ENCODE measurements at regions not wholly inside any gene's neighbourhood (a gene's known extent, or its start where the extent isn't known, plus 50 kb on each side); places are given as distances from the start of the nearest gene placed in this dataset.
"Not testable (repeated sequence)": the region's sequence is repeated elsewhere in the genome, so short reads cannot be mapped to it uniquely, and the experiment has no call there.

DNA sequence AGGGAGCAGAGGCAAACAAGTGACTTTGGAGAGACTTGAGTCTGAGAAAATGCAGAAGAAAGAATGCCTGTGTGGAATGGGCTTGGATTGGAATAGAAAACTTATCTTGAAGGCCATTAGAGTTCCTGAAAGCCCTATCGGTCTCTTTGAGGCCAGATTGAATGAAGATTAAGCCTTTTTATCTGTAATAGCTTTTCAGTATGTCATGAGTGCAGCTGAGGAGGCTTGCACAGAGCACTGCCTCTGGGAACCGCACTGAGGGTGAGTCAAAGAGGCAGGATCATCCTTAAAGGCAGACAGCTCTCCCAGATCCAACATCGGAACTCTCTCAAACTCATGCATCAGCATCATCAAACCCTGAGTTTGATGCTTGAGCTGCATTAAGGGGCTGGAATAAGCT lies 515.2 kb downstream of the NTRK3 start:
- H3K9me3 ChIP-seq: no peaks in the 10 kb centered on the region
- TF ChIP-seq, protein P1, sequence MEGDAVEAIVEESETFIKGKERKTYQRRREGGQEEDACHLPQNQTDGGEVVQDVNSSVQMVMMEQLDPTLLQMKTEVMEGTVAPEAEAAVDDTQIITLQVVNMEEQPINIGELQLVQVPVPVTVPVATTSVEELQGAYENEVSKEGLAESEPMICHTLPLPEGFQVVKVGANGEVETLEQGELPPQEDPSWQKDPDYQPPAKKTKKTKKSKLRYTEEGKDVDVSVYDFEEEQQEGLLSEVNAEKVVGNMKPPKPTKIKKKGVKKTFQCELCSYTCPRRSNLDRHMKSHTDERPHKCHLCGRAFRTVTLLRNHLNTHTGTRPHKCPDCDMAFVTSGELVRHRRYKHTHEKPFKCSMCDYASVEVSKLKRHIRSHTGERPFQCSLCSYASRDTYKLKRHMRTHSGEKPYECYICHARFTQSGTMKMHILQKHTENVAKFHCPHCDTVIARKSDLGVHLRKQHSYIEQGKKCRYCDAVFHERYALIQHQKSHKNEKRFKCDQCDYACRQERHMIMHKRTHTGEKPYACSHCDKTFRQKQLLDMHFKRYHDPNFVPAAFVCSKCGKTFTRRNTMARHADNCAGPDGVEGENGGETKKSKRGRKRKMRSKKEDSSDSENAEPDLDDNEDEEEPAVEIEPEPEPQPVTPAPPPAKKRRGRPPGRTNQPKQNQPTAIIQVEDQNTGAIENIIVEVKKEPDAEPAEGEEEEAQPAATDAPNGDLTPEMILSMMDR (IDR thresholded peaks at IDR 0.05): no peak
- no peak for DNase-seq (ENCODE audit: low spot score)
- H3K36me3 ChIP-seq: no peaks in the 10 kb centered on the region
- no peaks in the 10 kb centered on the region for H3K4me1 ChIP-seq
- H3K4me3 ChIP-seq: no peak overlapping the region
- H3K27ac ChIP-seq: no peak overlapping the region
- no peaks in the 10 kb centered on the region for H3K27me3 ChIP-seq

DNA sequence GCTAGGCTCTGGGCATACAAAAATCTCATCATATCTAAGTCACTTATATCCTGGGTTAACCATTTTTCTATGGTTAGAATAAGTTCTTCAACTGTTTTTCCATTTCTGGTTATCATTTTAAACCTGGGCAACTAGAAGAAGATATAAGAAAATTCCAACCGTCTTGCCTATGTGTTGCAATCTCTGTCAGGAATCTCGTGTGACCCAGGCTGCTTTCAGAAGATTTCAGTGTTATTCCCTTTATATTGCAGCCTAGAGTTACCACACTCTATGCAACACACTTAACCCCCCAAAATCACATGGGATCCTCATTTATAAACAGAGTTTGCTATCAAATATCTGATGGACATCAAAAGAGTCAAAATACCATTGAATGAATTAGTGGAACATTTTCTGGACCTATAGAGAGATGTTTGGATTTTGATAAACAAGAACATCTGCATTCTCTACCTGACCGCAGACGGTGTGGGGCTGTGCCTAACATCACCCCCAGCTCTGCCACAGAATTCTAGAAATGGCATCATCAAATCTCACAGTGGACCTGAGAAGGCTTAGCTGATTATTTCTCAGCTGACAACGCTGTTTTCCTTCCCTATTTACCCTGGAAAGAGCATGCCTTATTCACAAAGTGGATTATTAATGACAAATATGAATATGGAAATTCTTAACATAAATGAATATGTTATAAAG lies 515.7 kb downstream of the NTRK3 start:
- H3K36me3 ChIP-seq: no peaks in the 10 kb centered on the region
- no peaks in the 10 kb centered on the region for H3K4me1 ChIP-seq
- H3K9me3 ChIP-seq: no peaks in the 10 kb centered on the region
- DNase-seq (ENCODE audit: low spot score): no peak
- no peak overlapping the region for H3K27ac ChIP-seq
- H3K27me3 ChIP-seq: no peaks in the 10 kb centered on the region
- TF ChIP-seq, protein P1 (IDR thresholded peaks at IDR 0.05): no peak
- H3K4me3 ChIP-seq: no peak overlapping the region

DNA sequence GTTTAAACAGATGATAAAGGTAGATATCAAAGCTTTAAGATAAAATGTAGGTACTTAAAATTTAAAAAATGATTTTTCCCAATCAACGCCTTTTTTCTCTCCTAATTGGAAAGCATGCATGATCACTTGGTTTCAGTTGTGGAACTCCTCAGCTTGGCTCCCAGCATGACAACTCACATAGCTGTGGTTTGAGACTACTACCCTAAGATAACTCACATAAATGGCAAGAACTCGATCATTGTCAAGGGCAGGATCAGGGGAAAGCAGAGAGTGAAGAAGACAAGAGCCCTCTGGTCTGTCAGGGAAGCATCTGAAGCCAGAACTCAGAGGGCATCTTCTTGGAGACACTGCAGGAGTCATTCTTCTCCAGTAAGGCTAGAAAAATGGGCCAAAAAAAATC lies 516.7 kb downstream of the NTRK3 start:
- no peak overlapping the region for H3K4me3 ChIP-seq
- no peaks in the 10 kb centered on the region for H3K27me3 ChIP-seq
- no peaks in the 10 kb centered on the region for H3K9me3 ChIP-seq
- DNase-seq (ENCODE audit: low spot score): no peak
- TF ChIP-seq, protein P1 (IDR thresholded peaks at IDR 0.05): no peak
- H3K27ac ChIP-seq: no peak overlapping the region
- no peaks in the 10 kb centered on the region for H3K36me3 ChIP-seq
- H3K4me1 ChIP-seq: peaks cover 0 to 4% of the 10 kb centered on the region in 2 donors

DNA sequence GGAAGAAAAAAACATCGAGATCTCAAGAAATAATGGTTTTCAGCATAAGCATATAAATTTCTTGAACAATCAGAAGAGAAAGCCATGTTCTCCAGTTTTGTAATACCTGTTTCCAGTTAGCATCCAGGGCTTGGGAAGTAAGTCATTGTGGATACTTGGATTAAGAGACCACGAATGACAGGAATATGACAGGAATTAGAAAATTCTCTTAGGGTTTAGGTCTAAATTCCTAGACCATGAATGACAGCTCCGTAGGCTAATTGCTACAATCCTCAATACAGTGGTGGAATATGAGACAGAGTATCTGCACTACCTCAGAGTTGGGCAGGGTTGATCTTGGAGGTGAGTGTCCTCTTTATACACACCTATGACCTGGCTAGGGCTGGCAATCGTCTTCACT lies 517.5 kb downstream of the NTRK3 start:
- no peak for DNase-seq (ENCODE audit: low spot score)
- TF ChIP-seq, protein P1 (IDR thresholded peaks at IDR 0.05): no peak
- H3K27me3 ChIP-seq: no peaks in the 10 kb centered on the region

DNA sequence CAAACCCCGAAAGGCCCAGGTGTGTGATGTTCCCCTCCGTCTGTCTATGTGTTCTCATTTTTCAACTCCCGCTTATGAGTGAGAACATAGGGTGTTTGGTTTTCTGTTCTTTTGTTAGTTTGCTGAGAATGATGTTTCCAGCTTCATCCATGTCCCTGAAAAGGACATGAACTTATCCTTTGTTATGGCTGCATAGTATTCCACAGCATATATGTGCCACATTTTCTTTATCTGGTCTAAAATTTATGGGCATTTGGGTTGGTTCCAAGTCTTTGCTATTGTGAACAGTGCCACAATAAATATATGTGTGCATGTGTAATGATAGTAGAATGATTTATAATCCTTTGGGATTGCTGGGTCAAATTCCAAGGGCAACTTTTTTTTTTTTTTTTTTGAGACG lies 519.1 kb downstream of the NTRK3 start:
- not testable (repeated sequence) for H3K4me1 ChIP-seq; H3K9me3 ChIP-seq; H3K27ac ChIP-seq; H3K4me3 ChIP-seq; H3K27me3 ChIP-seq; DNase-seq (ENCODE audit: low spot score); H3K36me3 ChIP-seq

More for the DNA sequence above, 517.5 kb downstream of the NTRK3 start:
- no peak overlapping the region for H3K4me3 ChIP-seq
- no peak overlapping the region for H3K27ac ChIP-seq
- no peaks in the 10 kb centered on the region for H3K36me3 ChIP-seq
- H3K9me3 ChIP-seq: no peaks in the 10 kb centered on the region
- peaks cover 0 to 4% of the 10 kb centered on the region in 2 donors for H3K4me1 ChIP-seq

DNA sequence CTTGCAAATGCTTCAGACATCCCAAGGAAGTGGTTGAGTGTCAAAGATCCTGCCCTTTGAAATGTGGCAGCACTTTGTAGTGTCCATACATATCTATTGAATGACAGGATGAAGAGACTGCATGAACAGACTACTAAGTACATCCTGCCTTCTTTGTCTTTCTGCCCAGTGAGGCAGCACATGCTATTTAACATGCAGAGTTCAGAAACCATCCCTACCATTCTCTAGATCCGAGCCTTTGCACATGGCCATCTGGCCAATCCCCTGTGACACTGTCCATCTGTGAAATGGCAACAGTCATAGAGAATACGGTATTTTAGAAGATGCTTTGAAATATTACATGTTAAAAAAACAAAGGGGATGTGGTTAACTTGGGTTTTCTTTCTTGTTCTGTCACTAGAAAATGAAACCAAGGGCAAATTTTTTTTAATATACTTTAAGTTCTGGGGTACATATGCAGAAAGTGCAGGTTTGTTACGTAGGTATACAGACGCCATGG lies 519.6 kb downstream of the NTRK3 start:
- Histone ChIP-seq H3K27me3 (no peaks in the 10 kb centered on the region), H3K4me1 (peaks cover 0 to 4% of the 10 kb centered on the region in 2 donors), H3K36me3 (no peaks in the 10 kb centered on the region), H3K27ac (no peak overlapping the region), H3K9me3 (no peaks in the 10 kb centered on the region), H3K4me3 (no peak overlapping the region)
- TF ChIP-seq, protein P1 (IDR thresholded peaks at IDR 0.05): no peak
- DNase-seq (ENCODE audit: low spot score): no peak

Data from right atrium auricular region (tissue), 2 donors.